SU-DHL-6 (cell line): ENCODE measurements at regions not wholly inside any gene's neighbourhood (a gene's known extent, or its start where the extent isn't known, plus 50 kb on each side); places are given as distances from the start of the nearest gene placed in this dataset.

Source experiments
- H2AFZ ChIP-seq: fragments of 200-600 bp; sonication (generic); 2 replicates; pipeline ENCODE4 v1.6.1; 2014; ENCODE audit warnings: low read depth, mild to moderate bottlenecking, moderate library complexity, mixed read lengths, antibody characterized with exemption, low read length; ENCODE audit not compliant: severe bottlenecking
- H3F3A ChIP-seq: fragments of 200-600 bp; shearing (Covaris generic); 2 replicates; pipeline ENCODE4 v1.6.0; 2016; ENCODE audit warnings: antibody characterized with exemption, mild to moderate bottlenecking; ENCODE audit not compliant: insufficient read depth
- H3K27ac ChIP-seq: fragments of 200-600 bp; sonication (generic); 2 replicates; pipeline ENCODE4 v1.5.1; 2016; ENCODE audit warnings: low read depth, mild to moderate bottlenecking, low read length, moderate library complexity, mixed read lengths
- H3K27me3 ChIP-seq: fragments of 200-600 bp; sonication (generic), shearing (Covaris generic); 2 replicates; pipeline ENCODE4 v1.6.0; 2014; ENCODE audit warnings: mild to moderate bottlenecking, low read length
- H3K36me3 ChIP-seq: fragments of 200-600 bp; sonication (generic); 2 replicates; pipeline ENCODE4 v1.6.1; 2014; ENCODE audit warnings: mild to moderate bottlenecking, low read length, mixed read lengths
- H3K4me2 ChIP-seq: fragments of 300-600, 200-600 bp; shearing (Covaris generic), sonication (generic); 2 replicates; pipeline ENCODE4 v1.6.0; 2014; ENCODE audit warnings: low read length, low read depth, mild to moderate bottlenecking; ENCODE audit not compliant: poor library complexity, severe bottlenecking
- H3K4me3 ChIP-seq: fragments of 200-600 bp; sonication (generic); 2 replicates; pipeline ENCODE4 v1.5.1; 2014; ENCODE audit warnings: antibody characterized with exemption, low read length, mild to moderate bottlenecking, mixed read lengths; ENCODE audit not compliant: insufficient read depth, poor library complexity, severe bottlenecking
- H3K79me2 ChIP-seq: fragments of 200-600 bp; sonication (generic); 2 replicates; pipeline ENCODE4 v1.6.1; 2014; ENCODE audit warnings: mild to moderate bottlenecking, low read length, moderate library complexity; ENCODE audit not compliant: insufficient read depth
- H3K9ac ChIP-seq: fragments of 200-600 bp; sonication (generic); 2 replicates; pipeline ENCODE4 v1.7.0; 2014; ENCODE audit warnings: mild to moderate bottlenecking, low read length
- H3K9me2 ChIP-seq: fragments of 200-600 bp; sonication (generic); replicated peaks from 2 replicates; pipeline ENCODE4 v1.6.1; 2014; ENCODE audit warnings: low read length; ENCODE audit not compliant: insufficient read depth
- H3K9me3 ChIP-seq: fragments of 200-600 bp; sonication (generic); 2 replicates; pipeline ENCODE4 v1.6.1; 2014; ENCODE audit warnings: low read length, mixed read lengths; ENCODE audit not compliant: insufficient read depth
- H4K20me1 ChIP-seq: fragments of 200-600 bp; sonication (generic); 2 replicates; pipeline ENCODE4 v1.6.1; 2014; ENCODE audit warnings: low read depth, mild to moderate bottlenecking, antibody characterized with exemption, low read length, moderate library complexity, mixed read lengths
- CTCF ChIP-seq: fragments of 200-600 bp; sonication (generic); IDR thresholded peaks from one replicate; pipeline ENCODE4 v1.5.1; 2017; ENCODE audit warnings: antibody characterized with exemption, mild to moderate bottlenecking, low read length, moderate library complexity; ENCODE audit not compliant: insufficient read depth, poor library complexity, severe bottlenecking
- EZH2phosphoT487 ChIP-seq: fragments of 200-600 bp; sonication (generic), shearing (Covaris generic); conservative IDR thresholded peaks from 2 replicates; pipeline ENCODE4 v1.6.1; 2018; ENCODE audit warnings: mild to moderate bottlenecking, antibody characterized with exemption, low read length, moderate library complexity, mixed read lengths

DNA sequence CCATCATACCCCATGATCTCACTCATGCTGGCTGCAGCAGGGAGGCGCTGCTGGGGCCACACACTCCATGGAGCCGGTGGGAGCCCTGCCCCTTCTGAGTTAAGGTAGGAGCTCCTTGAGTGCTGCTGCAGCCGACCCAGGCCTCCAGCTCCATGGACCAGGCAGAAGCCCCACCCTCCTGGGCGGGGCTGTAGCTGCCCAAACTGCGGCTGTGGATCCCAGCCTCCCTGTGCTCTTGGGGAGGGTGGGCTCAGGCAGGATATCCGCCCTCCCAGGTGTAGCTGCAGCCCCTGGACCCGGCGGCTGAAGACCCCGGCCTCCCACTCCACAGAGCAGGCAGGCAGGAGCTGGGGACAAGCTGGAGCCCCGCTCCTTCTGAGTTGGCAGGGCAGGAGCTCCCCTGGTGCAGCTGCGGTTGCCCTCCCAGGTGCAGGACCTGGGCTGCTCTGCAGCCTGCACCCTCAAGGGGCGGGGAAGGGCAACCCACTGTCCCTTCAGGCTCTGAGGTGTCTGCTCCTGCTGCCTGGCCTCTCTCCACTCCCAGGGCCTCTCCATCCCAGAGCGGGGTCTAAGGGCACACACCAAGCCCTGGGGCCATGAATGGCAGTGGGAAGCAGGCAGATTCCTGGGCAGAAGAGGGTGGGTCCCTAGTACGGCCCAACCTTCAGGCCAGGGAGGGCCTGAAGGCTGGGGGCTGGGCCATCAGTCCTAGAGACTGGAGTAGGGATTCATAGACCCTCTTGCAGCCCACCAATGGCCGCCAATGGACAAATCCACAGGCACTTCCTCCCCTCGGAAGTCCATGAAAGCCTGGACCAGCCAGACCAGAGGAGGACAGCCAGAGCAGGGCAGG is 466.1 kb downstream of the DTHD1 start:
- no peaks in the 10 kb centered on the region for H4K20me1 ChIP-seq
- no peak overlapping the region for H3K9ac ChIP-seq
- H3K4me3 ChIP-seq, result no peak overlapping the region
- TF ChIP-seq CTCF (no peak), EZH2phosphoT487 (no peak)
- H3F3A ChIP-seq, result no peaks in the 10 kb centered on the region
- H3K27me3 ChIP-seq, result no peaks in the 10 kb centered on the region
- H2AFZ ChIP-seq, result no peak overlapping the region
- no peak overlapping the region for H3K4me2 ChIP-seq
- no peaks in the 10 kb centered on the region for H3K79me2 ChIP-seq
- no peaks in the 10 kb centered on the region for H3K9me3 ChIP-seq
- H3K27ac ChIP-seq, result no peak overlapping the region
- H3K36me3 ChIP-seq, result no peaks in the 10 kb centered on the region
- no peaks in the 10 kb centered on the region for H3K9me2 ChIP-seq

GRCh38 chr4:36753048-36753447 is 471.6 kb downstream of the DTHD1 start:
- Histone ChIP-seq H3K4me3 (no peak overlapping the region), H2AFZ (no peak overlapping the region), H3K27ac (no peak overlapping the region), H3K9ac (no peak overlapping the region), H3F3A (no peaks in the 10 kb centered on the region), H3K79me2 (no peaks in the 10 kb centered on the region), H3K9me3 (no peaks in the 10 kb centered on the region), H3K36me3 (no peaks in the 10 kb centered on the region), H4K20me1 (no peaks in the 10 kb centered on the region), H3K27me3 (no peaks in the 10 kb centered on the region), H3K4me2 (no peak overlapping the region), H3K9me2 (no peaks in the 10 kb centered on the region; the same call in 1 of the 2 replicates)
- TF ChIP-seq CTCF (no peak), EZH2phosphoT487 (no peak)

DNA sequence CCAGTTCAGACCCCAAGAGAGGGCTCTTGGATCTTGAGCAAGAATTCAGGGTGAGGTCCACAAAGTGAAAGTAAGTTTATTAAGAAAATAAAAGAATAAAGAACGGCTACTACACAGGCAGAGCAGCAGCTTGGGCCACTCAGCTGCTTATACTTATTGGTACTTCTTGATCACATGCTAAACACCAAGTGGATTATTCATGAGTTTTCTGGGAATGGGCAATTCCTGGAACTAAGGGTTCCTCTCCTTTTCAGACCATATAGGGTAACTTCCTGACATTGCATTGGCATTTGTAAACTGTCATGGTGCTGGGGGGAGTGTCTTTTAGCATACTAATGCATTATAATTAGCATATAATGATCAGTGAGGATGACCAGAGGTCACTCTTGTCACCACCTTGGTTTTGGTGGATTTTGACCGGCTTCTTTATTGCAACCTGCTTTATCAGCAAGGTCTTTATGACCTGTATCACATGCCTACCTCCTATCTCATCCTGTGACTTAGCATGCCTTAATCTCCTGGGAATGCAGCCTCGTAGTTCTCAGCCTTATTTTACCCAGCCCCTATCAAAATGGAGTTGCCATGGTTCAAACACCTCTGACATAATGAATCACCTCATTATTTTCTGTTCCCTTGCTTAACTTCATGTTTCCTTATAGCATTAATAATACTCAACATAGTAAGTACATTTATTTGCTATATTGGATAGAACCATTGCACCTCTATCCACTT is 476.3 kb downstream of the DTHD1 start:
- H3K9ac ChIP-seq, result no peak overlapping the region
- no peaks in the 10 kb centered on the region for H3F3A ChIP-seq
- H4K20me1 ChIP-seq, result no peaks in the 10 kb centered on the region
- H3K9me3 ChIP-seq, result no peaks in the 10 kb centered on the region
- no peaks in the 10 kb centered on the region for H3K79me2 ChIP-seq
- H3K27ac ChIP-seq, result no peak overlapping the region
- no peak overlapping the region for H3K4me3 ChIP-seq
- H2AFZ ChIP-seq, result no peak overlapping the region
- H3K27me3 ChIP-seq, result no peaks in the 10 kb centered on the region
- H3K9me2 ChIP-seq, result no peaks in the 10 kb centered on the region; the same call in 1 of the 2 replicates
- no peaks in the 10 kb centered on the region for H3K36me3 ChIP-seq
- TF ChIP-seq CTCF (no peak), EZH2phosphoT487 (no peak)
- no peak overlapping the region for H3K4me2 ChIP-seq
